Stomach (tissue), 8 donors: ENCODE measurements at regions not wholly inside any gene's neighbourhood (a gene's known extent, or its start where the extent isn't known, plus 50 kb on each side); places are given as distances from the start of the nearest gene placed in this dataset.
"Not testable (repeated sequence)": the region's sequence is repeated elsewhere in the genome, so short reads cannot be mapped to it uniquely, and the experiment has no call there.

Experiments
- DNase-seq, 2 donors: peaks; one replicate each; pipeline versions ENCODE4 v3.0.0 to v3.0.0-alpha.2; 2013 to 2019
- H3K27ac ChIP-seq, 5 donors: fragments of 200-600 bp in 4 of 5; sonication (generic) in 4 of 5; one replicate each; pipeline ENCODE4 v1.5.1; 2013 to 2019; ENCODE audit warnings: mild to moderate bottlenecking in 1 of 5, moderate library complexity in 1 of 5
- H3K27me3 ChIP-seq, 3 donors: fragments of 200-600 bp; sonication (generic); one replicate each; pipeline ENCODE4 v1.5.1; 2017 to 2019; ENCODE audit warnings: mixed run types in 1 of 3
- H3K36me3 ChIP-seq, 4 donors: fragments of 200-600 bp; sonication (generic); 1 replicate in 3 of 4; 2 replicates in 1 of 4; pipeline ENCODE4 v1.5.1; 2016 to 2019
- H3K4me1 ChIP-seq, 4 donors: fragments of 200-600 bp; sonication (generic); one replicate each; pipeline ENCODE4 v1.5.1; 2016 to 2019
- H3K4me3 ChIP-seq, 4 donors: fragments of 200-600 bp; sonication (generic) in 3 of 4; one replicate each; pipeline ENCODE4 v1.5.1; 2016 to 2019; ENCODE audit warnings: mild to moderate bottlenecking in 1 of 4
- H3K9me3 ChIP-seq, 4 donors: fragments of 200-600 bp; sonication (generic); one replicate each; pipeline ENCODE4 v1.5.1; 2016 to 2019
- EP300 ChIP-seq: sonication (generic); formaldehyde crosslinking; IDR thresholded peaks from one replicate; pipeline ENCODE4 v1.6.1; 2017; ENCODE audit warnings: antibody characterized with exemption
- POLR2A ChIP-seq, 4 donors: fragments of 450-650 bp; IDR thresholded peaks; one replicate each; pipeline ENCODE4 v1.6.1; 2016; ENCODE audit warnings: antibody characterized with exemption in 4 of 4, control low read depth in 2 of 4, mild to moderate bottlenecking in 1 of 4, moderate library complexity in 1 of 4
- POLR2AphosphoS5 ChIP-seq, 3 donors: sonication (generic); formaldehyde crosslinking; IDR thresholded peaks; one replicate each; pipeline ENCODE4 v1.6.1; 2016; ENCODE audit warnings: antibody characterized with exemption in 3 of 3
- WGBS, 5 donors: extraction: QIAGEN DNeasy Blood & Tissue Kit in 3 of 5; methylation state at CpG; one replicate each; pipeline versions ENCODE4 v1.1.5 to v1.1.7; 2013 to 2018; 5-methylcytosine and 5-hydroxymethylcytosine counted together
- intact Hi-C: fragments of 100-400 bp; cut with DNase I; formaldehyde crosslinking; loops from one replicate; pipeline ENCODE4 v1.15.1; 2023; ENCODE audit warnings: low total_unique reads
- TF ChIP-seq, protein P1 (sequence below), 7 experiments: fragments of 450-650 bp in 4 of 7; fragments of 200-600 bp in 3 of 7; sonication (generic) in 3 of 7; IDR thresholded peaks; one replicate each; pipeline ENCODE4 v1.5.1; 2016 to 2019; ENCODE audit warnings: antibody characterized with exemption in 7 of 7, control low read depth in 2 of 7, mild to moderate bottlenecking in 1 of 7
- donor health status: healthy with polysubstance abuse.
- donor health status: Bipolar disorder and iron deficiency.
- donor health status: healthy.

DNA sequence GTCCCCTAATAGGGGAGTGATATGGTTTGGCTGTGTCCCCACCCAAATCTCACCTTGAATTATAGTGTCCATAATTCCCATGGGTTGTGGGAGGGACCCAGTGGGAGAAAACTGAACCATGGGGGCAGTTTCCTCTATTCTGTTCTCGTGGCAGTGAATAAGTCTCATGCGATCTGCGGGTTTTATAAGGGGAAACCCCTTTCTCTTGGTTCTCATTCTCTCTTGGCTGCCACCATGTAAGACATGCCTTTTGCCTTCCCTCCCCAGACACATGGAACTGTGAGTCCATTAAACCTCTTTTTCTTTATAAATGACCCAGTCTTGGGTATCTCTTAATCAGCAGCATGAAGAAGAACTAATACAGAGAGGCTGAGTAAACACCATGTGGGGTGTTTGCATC is 156.0 kb downstream of the NPIPB11 start:
- DNase-seq, H3K4me3 ChIP-seq, H3K36me3 ChIP-seq, H3K27me3 ChIP-seq, H3K9me3 ChIP-seq, intact Hi-C loops: not testable (repeated sequence)
- Histone ChIP-seq H3K4me1 (peaks cover 0 to 20% (median 3%) of the 10 kb centered on the region in 4 donors), H3K27ac (peak overlapping the region in 1 of 5 donors; percentile 77)
- 84 to 94% (median 87%) methylated on average over 3 of the region's 3 CpGs for WGBS, 5 donors

DNA sequence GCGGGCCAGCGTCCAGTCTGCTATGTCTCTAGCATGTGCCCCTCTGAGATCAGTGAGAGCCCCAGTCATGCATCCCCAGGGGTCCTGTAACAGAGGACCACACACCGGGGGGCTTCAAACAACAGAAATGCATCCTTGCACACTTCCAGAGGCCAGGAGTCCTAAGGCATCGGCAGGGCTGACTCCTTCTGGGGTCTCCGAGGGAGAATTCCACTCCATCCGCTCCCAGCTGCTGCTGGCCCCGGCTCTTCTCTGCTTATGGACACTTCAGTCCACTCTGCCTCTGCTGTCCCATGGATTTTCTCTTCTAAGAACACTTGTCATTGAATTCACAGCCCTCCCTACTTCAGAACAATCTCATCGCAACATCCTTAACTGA is 157.6 kb downstream of the NPIPB11 start:
- WGBS, 5 donors = 77 to 93% (median 85%) methylated on average over 7 to 8 of the region's 8 CpGs
- Histone ChIP-seq H3K27ac (peak overlapping the region in 1 of 5 donors; percentile 24), H3K4me1 (peaks cover 0 to 14% (median 0%) of the 10 kb centered on the region in 4 donors)
- peak in 1 of 2 donors; percentile 17 for DNase-seq
- H3K36me3 ChIP-seq, H3K9me3 ChIP-seq, H3K4me3 ChIP-seq, intact Hi-C loops, H3K27me3 ChIP-seq: not testable (repeated sequence)

DNA sequence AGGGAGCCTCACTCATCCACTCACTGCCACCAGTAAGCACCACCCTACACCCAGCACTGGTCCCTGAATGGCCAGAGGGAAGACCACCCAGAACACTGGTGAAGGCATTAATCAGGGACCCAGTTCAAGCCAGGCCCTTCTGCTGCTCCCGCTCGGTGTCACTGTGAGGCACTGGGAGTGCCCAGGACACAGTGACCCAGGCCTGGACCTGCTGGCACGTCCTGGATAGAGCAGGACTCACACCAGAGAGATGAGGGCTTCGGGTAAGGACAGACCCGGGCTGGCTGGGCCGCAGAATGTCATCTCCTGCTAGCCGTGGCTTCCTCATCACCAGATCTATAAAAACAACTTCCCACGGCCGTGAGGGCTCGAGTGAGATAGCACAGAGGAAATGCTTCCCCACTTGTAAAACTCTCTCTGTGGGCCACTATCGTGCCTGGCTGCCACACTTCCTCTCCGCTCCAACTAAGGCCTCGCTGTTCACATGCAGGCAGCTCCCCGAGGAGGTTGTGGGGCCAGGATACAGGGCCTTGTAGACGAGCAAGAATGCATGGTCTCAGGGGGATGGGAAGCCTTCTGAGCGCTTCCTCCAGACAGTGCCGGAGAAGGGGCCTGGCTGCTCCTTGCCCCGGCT is 158.1 kb downstream of the NPIPB11 start:
- WGBS, 5 donors = 60 to 67% (median 65%) methylated on average over 14 to 18 of the region's 18 CpGs
- DNase-seq = peak in 1 of 2 donors; percentile 50
- Histone ChIP-seq H3K27ac (peak overlapping the region in 2 of 5 donors; percentile 14 to 24), H3K4me1 (peaks cover 0 to 14% (median 0%) of the 10 kb centered on the region in 4 donors)
- H3K4me3 ChIP-seq, intact Hi-C loops, H3K27me3 ChIP-seq, H3K9me3 ChIP-seq, H3K36me3 ChIP-seq: not testable (repeated sequence)

DNA sequence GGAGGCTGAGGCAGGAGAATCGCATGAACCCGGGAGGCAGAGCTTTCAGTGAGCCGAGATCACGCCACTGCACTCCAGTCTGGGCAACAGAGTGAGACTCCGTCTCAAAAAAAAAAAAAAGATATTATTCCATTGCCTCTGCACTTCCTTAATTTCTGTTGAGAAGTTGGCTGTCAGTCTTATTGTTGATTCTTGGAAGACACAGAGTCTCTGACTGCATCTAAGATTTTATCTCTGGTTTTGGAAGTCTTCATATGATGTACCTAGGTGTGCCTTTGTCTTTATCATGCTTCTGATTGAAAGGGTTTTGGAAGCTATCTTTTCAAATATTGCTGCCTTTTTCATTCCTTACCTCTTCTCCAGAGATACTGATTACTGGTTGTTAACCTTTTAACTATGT is 160.4 kb downstream of the NPIPB11 start:
- H3K27me3 ChIP-seq, intact Hi-C loops, H3K4me3 ChIP-seq, H3K36me3 ChIP-seq, DNase-seq, H3K4me1 ChIP-seq, H3K27ac ChIP-seq, H3K9me3 ChIP-seq: not testable (repeated sequence)
- 77 to 100% (median 80%) methylated on average over 1 to 5 of the region's 5 CpGs for WGBS, 5 donors

DNA sequence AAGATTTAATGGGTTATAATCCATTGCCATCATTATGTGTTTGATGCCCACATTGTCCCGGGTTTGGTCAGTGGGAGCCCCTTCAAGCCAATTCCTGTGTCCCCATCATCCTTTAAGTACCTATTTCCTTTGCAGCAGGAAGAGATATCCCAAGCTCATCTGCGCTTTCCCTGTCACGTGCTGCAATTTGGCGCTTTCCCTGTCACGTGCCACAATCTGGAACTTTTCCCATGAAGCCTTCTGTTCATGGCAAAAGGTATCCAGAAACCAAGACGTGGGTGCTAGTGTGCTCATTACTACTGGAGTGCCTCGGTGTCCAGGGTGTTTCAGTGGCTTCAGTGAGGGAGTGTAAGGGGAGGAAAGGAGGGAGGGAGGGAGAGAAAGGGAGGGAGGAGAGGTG is 168.5 kb downstream of the NPIPB11 start:
- Histone ChIP-seq H3K27ac (no peak overlapping the region), H3K4me3 (no peak overlapping the region), H3K27me3 (no peaks in the 10 kb centered on the region), H3K36me3 (no peaks in the 10 kb centered on the region), H3K4me1 (no peaks in the 10 kb centered on the region), H3K9me3 (no peaks in the 10 kb centered on the region)
- TF ChIP-seq POLR2A (IDR thresholded peaks at IDR 0.05) (no peak), EP300 (no peak), POLR2AphosphoS5 (IDR thresholded peaks at IDR 0.05) (no peak)
- TF ChIP-seq, protein P1, sequence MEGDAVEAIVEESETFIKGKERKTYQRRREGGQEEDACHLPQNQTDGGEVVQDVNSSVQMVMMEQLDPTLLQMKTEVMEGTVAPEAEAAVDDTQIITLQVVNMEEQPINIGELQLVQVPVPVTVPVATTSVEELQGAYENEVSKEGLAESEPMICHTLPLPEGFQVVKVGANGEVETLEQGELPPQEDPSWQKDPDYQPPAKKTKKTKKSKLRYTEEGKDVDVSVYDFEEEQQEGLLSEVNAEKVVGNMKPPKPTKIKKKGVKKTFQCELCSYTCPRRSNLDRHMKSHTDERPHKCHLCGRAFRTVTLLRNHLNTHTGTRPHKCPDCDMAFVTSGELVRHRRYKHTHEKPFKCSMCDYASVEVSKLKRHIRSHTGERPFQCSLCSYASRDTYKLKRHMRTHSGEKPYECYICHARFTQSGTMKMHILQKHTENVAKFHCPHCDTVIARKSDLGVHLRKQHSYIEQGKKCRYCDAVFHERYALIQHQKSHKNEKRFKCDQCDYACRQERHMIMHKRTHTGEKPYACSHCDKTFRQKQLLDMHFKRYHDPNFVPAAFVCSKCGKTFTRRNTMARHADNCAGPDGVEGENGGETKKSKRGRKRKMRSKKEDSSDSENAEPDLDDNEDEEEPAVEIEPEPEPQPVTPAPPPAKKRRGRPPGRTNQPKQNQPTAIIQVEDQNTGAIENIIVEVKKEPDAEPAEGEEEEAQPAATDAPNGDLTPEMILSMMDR (IDR thresholded peaks at IDR 0.05) = no peak
- DNase-seq = no peak
- 69 to 77% (median 73%) methylated on average over 7 of the region's 7 CpGs for WGBS, 5 donors
- intact Hi-C loops = no loop called here

DNA sequence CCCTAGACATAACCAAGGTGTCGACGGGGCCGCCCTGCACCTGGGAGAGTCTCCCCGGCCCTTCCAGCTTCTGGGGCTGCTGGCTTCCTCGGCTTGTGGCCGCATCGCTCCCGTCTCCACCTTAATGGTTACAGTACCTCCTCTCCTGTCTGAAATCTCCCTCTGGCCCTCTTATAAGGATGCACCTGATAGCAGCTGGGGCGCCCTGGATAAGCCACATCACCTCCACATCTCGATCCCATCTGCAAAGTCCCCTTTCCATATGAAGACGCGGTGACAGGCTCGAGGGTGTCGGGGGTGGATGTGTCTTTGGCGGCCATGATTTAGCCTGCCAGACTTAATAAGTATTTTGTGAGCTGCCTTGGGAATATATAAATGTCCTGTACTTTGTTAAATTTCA is 169.0 kb downstream of the NPIPB11 start:
- H3K27me3 ChIP-seq, H3K4me3 ChIP-seq, H3K27ac ChIP-seq, H3K36me3 ChIP-seq, H3K4me1 ChIP-seq, intact Hi-C loops, DNase-seq, H3K9me3 ChIP-seq: not testable (repeated sequence)
- WGBS, 5 donors = 94 to 98% (median 98%) methylated on average over 14 to 15 of the region's 15 CpGs

DNA sequence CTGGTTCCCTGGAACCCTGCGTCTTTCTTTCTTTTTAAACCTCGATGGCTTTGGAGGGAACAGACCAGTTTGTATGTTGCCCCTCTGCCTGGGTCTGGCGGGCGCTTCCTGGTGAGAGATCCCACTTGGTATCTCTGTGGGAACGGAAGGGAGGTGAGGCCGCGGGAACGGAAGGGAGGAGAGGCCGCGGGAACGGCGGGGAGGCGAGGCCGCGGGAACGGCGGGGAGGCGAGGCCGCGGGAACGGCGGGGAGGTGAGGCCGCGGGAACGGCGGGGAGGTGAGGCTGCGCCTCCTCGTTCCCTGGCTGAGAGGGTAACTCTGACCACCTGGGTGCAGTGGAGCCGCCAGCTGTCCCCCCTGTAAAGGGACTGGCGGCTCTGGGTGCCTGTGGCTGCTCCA is 169.5 kb downstream of the NPIPB11 start:
- H3K4me3 ChIP-seq, H3K4me1 ChIP-seq, intact Hi-C loops, H3K27me3 ChIP-seq, H3K36me3 ChIP-seq, H3K9me3 ChIP-seq, DNase-seq, H3K27ac ChIP-seq: not testable (repeated sequence)
- 93 to 96% (median 96%) methylated on average over 16 to 30 of the region's 30 CpGs for WGBS, 5 donors

DNA sequence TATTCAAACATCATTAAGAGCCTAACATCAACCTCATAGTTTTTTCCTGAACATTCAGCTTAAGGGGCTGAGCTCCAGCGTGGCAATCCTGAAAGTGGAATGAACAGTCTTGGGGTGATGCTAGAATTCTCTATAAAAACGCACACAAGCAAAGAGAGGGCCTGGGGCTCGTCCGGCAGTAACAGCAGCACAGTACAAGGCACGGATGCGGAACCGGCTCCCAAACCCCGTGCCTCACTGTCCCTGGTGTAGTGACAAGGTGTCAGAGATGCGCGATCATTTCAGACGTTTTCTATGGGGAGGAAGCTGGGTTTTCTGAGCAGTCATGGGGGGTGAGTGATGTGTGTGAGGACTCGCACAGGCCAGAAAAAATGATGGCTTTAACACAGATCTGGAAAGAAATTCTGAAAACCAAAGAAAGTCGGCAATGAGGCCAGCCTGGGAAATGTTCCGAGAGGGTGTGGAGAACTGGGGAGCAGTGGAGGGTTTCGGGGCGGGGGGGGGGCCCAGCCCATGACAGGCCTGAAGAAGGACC is 170.6 kb downstream of the NPIPB11 start:
- H3K36me3 ChIP-seq, H3K27ac ChIP-seq, H3K9me3 ChIP-seq, H3K4me1 ChIP-seq, H3K27me3 ChIP-seq, H3K4me3 ChIP-seq, DNase-seq, intact Hi-C loops: not testable (repeated sequence)
- 89 to 93% (median 90%) methylated on average over 14 to 16 of the region's 16 CpGs for WGBS, 5 donors

DNA sequence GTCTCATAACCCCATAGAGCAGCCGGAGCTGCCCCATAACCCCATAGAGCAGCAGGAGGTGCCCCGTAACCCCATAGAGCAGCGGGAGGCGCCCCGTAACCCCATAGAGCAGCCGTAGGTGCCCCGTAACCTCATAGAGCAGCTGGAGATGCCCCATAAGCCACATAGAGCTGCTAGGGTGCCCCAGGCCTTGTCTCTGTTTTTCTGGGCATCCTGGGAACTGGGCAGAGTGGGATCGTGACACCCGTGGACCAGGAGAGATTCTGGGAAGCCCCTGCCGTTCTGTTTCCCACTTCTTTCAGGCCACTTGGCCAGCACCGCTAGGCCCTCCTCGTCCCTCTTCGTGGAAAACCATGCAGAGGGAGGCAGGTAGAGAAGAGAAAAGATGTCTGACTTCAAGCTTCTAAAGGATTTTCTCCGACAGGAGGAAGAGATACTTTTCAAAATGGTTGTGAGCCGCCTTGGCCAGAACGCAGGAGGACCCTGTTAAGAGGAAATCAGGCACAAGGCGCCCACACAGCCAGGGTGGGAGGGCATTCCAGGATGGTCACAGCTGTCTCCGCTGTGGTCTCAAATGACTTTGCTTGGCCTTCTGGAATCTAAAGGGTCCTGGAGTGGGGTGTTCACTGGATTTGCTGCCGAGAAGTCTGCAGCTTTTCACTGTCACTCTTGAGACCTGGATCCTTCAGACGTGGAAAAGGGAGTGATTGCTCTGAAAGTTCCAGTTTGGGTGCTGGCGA is 171.8 kb downstream of the NPIPB11 start:
- H3K36me3 ChIP-seq, intact Hi-C loops, DNase-seq, H3K27ac ChIP-seq, H3K9me3 ChIP-seq, H3K27me3 ChIP-seq, H3K4me3 ChIP-seq: not testable (repeated sequence)
- peaks cover 0 to 11% (median 8%) of the 10 kb centered on the region in 4 donors for H3K4me1 ChIP-seq
- WGBS, 5 donors = 83 to 94% (median 85%) methylated on average over 16 to 21 of the region's 21 CpGs

DNA sequence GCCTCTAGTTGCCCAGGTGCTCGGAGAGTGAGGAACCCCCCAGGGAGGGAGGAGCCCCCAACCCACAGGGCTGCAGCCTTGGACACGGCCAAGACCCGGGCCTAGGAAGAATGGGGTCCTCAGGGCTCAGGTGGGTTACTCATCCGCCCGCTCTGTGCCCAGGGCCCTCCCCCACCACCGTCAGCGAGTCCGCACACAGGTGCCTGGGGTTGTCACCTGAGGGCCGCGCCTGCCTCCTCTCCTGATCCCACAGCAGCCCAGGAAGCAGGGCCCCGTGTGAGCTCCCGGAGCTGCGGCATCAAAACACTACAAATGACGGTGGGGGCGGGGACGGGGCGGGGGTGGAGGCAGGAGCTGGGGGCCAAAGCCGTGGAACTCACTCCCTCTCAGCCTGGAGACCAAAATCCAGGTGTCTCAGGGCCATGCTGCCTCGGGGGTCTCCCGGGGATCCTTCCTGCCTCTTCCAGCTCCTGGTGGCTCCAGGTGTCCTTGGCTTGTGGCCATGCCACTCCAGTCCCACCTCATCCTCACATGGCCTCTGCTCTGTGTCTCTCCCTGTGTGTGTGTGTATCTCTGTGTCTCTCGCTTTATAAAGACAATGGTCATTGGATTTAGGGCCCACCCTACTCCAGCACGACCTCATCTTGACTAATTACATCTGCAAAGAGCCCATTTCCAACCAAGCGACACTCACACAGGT is 172.7 kb downstream of the NPIPB11 start:
- H3K36me3 ChIP-seq, H3K4me3 ChIP-seq, H3K9me3 ChIP-seq, H3K27me3 ChIP-seq, intact Hi-C loops, DNase-seq, H3K27ac ChIP-seq: not testable (repeated sequence)
- H3K4me1 ChIP-seq = peaks cover 0 to 11% (median 8%) of the 10 kb centered on the region in 4 donors
- WGBS, 5 donors = 95 to 97% (median 97%) methylated on average over 13 to 23 of the region's 23 CpGs
